K562 (cell line): ENCODE measurements at regions not wholly inside any gene's neighbourhood (a gene's known extent, or its start where the extent isn't known, plus 50 kb on each side); places are given as distances from the start of the nearest gene placed in this dataset.

ENCODE experiments used
- CHD2 ChIP-seq: IDR thresholded peaks from 2 replicates; pipeline ENCODE4 v1.6.1; 2011; ENCODE audit warnings: low read depth, low read length
- CTCF ChIP-seq, 3 experiments: IDR thresholded peaks in 2 of 3; conservative IDR thresholded peaks in 1 of 3; 2 replicates each; pipeline ENCODE4 v1.5.1; 2011 to 2012; ENCODE audit warnings: low read length in 3 of 3, mild to moderate bottlenecking in 3 of 3, control low read depth in 2 of 3, improper control_type of control experiment in 1 of 3, inconsistent platforms in 1 of 3, low read depth in 1 of 3, mixed read lengths in 1 of 3, moderate library complexity in 1 of 3; ENCODE audit not compliant: insufficient read depth in 2 of 3
- DPF2 ChIP-seq: fragments of 450-650 bp; IDR thresholded peaks from 2 replicates; pipeline ENCODE4 v1.6.1; 2016
- FOXA3 ChIP-seq, 2 experiments: fragments of 450-650 bp in 1 of 2; sonication (generic) in 1 of 2; formaldehyde crosslinking; IDR thresholded peaks in 1 of 2; conservative IDR thresholded peaks in 1 of 2; 2 replicates each; pipeline versions ENCODE4 v1.4.0 to v1.8.0; 2020 to 2022; ENCODE audit warnings: mild to moderate bottlenecking in 2 of 2, missing genetic modification reagents in 1 of 2
- HNRNPK ChIP-seq: fragments of 200-400 bp; formaldehyde crosslinking; IDR thresholded peaks from one replicate; pipeline ENCODE4 v1.6.1; 2018; ENCODE audit warnings: mild to moderate bottlenecking, low read depth, low read length; ENCODE audit not compliant: poor library complexity, severe bottlenecking
- POLR2AphosphoS5 ChIP-seq: IDR thresholded peaks from 2 replicates; pipeline ENCODE4 v1.6.1; 2011; ENCODE audit warnings: mild to moderate bottlenecking, low read depth, low read length, moderate library complexity; ENCODE audit not compliant: control insufficient read depth, insufficient read depth
- RAD21 ChIP-seq, 2 experiments: fragments of 250-450 bp in 1 of 2; fragments of 450-650 bp in 1 of 2; sonication (Bioruptor Pico) in 1 of 2; formaldehyde crosslinking in 1 of 2; IDR thresholded peaks in 1 of 2; conservative IDR thresholded peaks in 1 of 2; 2 replicates each; pipeline versions ENCODE4 v1.4.0 to v1.8.0; 2020 to 2022; ENCODE audit warnings: mild to moderate bottlenecking in 2 of 2, moderate library complexity in 1 of 2
- ZBTB26 ChIP-seq: fragments of 450-650 bp; formaldehyde crosslinking; IDR thresholded peaks from 2 replicates; pipeline ENCODE4 v1.4.0; 2022; ENCODE audit warnings: missing genetic modification characterization

DNA sequence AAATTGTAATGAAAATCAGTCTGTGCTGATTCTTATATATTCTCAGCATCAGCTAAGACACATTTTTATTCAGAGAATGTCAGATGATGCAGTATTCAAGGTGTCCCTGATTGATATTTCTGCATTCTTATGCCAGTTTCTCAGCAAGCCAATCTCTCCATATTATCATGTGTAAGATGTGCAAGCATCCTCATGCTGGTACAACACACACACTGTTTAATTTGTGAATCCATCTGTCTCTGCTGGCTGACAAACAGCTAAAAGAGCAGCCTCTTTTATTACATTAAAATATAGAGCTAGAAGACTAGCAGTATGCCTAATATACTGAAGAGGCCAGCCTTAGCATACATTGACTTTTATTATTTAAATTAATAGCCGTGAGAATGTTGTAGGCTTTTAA lies 502.9 kb upstream of the GNPDA2 start:
- no peak for TF ChIP-seq CHD2
- TF ChIP-seq CTCF (IDR thresholded peaks at IDR 0.05 in 2 of 3, conservative IDR thresholded peaks at IDR 0.05 in 1 of 3; ENCODE audit: insufficient read depth in 2 of 3, low read depth in 1 of 3, low read length in 3 of 3), result no peak
- TF ChIP-seq POLR2AphosphoS5, result no peak
- TF ChIP-seq RAD21 (CRISPR knock-in tag; conservative IDR thresholded peaks at IDR 0.05 in 1 of 2, IDR thresholded peaks at IDR 0.05 in 1 of 2), result no peak
- TF ChIP-seq ZBTB26, result no peak
- TF ChIP-seq FOXA3 (CRISPR knock-in tag; conservative IDR thresholded peaks at IDR 0.05 in 1 of 2, IDR thresholded peaks at IDR 0.05 in 1 of 2), result no peak
- no peak for TF ChIP-seq DPF2
- TF ChIP-seq HNRNPK, result no peak
